AG09319 (cell line): ENCODE measurements at regions not wholly inside any gene's neighbourhood (a gene's known extent, or its start where the extent isn't known, plus 50 kb on each side); places are given as distances from the start of the nearest gene placed in this dataset.

Experiments
- DNase-seq: peaks from one replicate; pipeline ENCODE4 v3.0.0-alpha.2; 2010; ENCODE audit warnings: low read depth; ENCODE audit errors: extremely low read depth
- TF ChIP-seq, protein P1 (sequence below): IDR thresholded peaks from 2 replicates; pipeline ENCODE4 v1.5.1; 2011; ENCODE audit warnings: low read depth, mild to moderate bottlenecking, inconsistent platforms, low read length, moderate library complexity

DNA sequence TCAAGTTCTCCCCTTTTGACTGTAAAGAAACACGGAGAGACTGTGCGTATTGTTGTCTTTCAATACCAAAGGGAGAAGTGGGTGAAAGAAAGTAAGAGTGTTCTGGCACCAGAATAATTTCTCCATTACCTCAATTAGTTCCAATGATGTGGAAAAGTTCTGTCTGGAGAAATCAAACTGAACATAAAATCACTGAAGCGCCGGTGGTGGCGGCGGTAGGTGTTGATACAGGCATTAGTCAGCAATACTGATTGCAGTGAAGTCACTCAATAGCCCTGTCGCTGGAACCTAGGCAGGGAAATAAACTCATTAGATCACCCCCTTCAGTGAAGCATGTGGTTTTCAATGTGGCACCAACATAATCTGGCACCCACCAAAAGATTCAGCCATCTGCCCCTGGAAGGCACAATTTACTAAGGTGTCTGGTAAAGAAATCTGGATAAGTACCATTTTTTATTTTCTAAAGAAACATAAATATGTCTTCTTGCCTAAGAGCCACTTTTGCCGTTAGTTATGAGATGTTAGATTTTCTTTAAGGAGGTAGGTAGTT, 274.2 kb upstream of the SOX9 start:
- TF ChIP-seq, protein P1, sequence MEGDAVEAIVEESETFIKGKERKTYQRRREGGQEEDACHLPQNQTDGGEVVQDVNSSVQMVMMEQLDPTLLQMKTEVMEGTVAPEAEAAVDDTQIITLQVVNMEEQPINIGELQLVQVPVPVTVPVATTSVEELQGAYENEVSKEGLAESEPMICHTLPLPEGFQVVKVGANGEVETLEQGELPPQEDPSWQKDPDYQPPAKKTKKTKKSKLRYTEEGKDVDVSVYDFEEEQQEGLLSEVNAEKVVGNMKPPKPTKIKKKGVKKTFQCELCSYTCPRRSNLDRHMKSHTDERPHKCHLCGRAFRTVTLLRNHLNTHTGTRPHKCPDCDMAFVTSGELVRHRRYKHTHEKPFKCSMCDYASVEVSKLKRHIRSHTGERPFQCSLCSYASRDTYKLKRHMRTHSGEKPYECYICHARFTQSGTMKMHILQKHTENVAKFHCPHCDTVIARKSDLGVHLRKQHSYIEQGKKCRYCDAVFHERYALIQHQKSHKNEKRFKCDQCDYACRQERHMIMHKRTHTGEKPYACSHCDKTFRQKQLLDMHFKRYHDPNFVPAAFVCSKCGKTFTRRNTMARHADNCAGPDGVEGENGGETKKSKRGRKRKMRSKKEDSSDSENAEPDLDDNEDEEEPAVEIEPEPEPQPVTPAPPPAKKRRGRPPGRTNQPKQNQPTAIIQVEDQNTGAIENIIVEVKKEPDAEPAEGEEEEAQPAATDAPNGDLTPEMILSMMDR: no peak
- DNase-seq: no peak

DNA sequence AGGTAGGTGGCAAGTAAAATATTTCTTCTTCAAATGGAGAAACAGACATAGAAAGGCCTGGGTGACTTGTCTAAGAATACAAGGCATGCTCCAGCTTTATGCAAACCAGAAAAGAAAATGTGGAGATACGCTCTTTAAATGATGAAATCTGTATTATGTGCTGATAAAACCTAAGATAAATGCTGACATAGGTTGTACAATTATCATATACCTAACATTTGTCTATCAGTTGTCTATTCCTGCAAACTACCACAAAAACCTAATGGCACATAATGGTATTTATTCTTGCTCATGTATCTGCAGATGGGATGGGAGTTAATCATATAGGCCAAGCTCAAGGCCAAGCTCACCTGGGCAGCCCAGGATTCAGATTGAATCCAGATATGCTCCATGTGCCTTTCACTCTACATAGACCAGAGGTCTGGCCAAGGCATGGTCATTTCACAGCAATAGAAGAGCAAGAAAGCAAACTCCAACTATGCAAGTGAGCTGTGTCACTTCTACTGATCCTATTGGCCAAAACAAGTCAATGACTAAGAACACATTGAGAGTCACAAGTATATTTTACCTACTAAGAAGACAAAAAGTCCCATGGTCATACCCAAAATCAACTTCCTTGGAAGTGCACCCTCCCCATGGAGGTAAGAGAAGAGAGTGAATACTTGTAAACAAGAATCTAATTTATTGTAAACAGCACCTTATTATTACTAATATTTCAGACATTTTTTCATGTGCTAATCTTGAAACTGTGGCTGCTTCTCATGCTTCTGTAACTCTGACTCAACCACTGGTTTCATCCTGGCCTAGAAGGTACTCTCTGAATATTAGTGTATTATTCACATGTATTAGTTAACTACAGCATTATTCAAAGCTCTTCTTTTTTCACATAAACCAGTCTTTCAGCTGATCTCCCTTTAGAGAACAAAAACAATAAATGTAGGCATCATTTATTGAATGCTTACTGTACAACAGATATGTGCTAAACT, 270.7 kb upstream of the SOX9 start:
- no peak for DNase-seq
- TF ChIP-seq, protein P1: no peak

DNA sequence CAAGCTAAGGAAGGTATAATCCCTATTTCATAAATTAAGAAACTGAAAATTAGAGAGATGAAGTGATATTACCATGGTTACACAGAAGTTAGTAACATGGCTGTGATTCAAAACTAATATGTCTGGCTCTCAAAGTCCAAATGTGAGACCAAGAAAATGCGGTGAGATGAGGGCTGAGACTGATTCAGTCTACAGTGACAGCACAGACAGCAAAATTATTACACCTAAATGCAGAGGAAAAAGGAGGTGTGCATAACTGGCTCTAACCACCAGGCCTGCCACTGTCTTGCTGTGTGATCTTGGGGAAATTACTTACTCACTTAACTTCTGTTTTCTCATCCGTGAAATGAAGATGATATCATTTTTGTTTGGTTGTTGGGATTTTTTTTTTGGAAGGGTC, 270.0 kb upstream of the SOX9 start:
- TF ChIP-seq, protein P1: no peak

DNA sequence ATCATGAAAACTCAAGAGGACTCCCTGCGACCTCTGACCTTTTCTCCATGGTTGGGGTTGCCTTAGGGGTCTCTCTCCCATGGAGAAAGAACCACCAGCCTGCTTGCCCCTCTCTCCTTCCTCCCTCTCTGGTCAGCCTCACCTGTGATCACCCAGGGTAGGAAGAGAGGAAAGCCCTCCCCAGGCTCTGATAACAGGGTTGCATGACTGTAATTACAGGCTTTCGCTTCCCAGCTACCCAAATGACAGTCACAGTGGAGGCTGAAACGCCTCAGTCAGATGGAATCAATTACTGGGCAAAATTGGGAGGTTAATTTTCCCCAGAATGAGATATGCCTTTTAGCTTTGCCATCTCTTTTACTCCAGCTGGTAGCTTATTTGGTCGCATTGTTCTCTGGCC, 265.8 kb upstream of the SOX9 start:
- TF ChIP-seq, protein P1: no peak
- no peak for DNase-seq

More for the DNA sequence above, 270.0 kb upstream of the SOX9 start:
- no peak for DNase-seq

DNA sequence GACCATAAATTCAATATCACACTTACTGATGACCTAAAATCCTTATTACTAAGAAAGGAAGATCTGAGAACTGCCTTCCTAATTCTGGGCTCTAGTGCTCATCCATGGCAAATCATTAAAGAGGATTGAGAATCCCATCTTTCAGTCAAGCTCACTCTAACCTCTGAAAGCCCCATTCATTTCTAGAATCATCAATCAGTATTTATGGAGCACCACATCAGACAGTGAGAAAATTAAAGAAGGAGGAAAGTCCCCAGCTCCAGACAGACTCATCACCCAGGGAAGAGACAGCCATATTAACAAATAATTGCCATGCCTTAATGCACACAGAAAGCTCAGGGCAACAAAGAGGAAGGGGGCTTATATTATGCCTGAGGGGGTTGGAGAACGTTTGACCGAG, 256.1 kb upstream of the SOX9 start:
- TF ChIP-seq, protein P1: no peak
- DNase-seq: no peak

DNA sequence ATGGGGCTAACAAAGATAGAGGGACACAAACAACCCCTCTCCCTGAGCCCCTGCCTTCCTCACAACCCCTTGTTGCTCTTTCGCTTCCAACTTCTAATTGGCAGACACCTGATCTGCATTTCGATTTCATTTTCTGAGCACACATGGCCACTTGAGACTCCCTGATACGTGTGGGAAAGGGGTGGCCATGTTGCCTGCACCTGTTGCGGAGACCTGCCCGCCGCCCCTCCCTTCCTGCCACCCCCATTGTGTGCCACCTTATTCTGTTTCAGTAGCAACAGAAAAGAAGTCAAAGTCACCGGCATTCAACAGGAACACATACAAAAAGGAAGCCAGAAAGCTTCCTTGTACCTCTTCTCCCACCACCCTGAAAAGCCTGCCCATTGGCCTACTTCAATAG, 254.7 kb upstream of the SOX9 start:
- TF ChIP-seq, protein P1: no peak
- no peak for DNase-seq

DNA sequence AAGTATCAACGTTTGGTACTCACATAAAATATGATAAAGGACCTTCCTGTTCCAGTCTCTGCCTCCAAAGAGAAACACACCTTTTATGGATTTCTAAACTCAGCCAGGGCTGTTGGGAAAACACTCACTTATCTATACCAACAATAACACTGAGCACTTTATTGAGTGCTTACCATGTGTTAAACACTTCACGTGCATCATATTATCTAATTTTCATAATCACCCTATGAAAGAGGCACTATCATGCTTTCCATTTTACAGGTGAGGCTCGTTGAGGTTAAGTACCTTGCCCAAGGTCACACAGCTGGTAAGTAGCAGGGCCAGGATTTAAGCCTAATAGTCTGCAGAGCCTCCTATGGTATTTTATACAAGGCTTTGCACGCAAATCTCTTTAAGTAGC, 251.5 kb upstream of the SOX9 start:
- TF ChIP-seq, protein P1: no peak
- no peak for DNase-seq
